NAMALWA (cell line): ENCODE measurements at regions not wholly inside any gene's neighbourhood (a gene's known extent, or its start where the extent isn't known, plus 50 kb on each side); places are given as distances from the start of the nearest gene placed in this dataset.

ENCODE experiments used
- DNase-seq: peaks from one replicate; pipeline ENCODE4 v3.0.0-alpha.2; 2015; ENCODE audit warnings: low spot score

DNA sequence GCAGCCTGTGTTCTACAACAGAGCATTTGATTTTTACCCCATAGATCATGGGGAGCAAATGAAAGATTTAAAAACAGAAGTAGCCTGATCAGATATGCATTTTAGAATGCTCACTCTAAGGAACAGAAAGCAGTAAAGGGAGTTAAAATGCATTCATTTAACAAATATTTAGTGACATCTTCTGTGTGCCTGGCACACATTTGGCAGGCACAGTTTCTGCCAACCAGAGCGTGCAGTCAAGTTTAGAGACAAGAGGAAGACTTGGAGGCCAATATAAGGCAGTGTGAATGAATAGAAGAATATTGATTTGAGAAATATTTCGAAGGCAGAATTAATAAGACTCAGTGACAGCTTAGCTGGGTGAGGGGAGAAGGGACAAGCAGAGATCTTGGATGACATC lies 210.1 kb downstream of the KDR start:
- DNase-seq, result no peak

DNA sequence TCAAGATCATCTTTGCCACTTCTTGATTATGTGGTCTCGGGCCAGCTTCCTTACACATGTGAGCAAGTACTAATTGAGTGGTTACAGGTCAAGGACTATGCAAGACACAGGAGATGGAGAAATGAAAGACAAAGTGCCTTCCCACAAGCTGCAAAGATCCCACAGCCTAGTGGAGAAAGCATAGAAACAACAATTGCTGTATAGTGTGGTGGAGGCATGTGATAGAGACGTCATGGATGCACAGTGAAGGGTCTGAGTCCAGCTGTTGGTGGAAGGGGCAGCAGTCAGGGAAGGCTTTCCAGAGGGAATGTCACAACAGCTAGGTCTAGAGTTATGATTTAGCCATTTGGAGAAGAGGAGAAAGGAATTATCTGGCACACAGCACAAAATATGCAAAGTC lies 210.6 kb downstream of the KDR start:
- DNase-seq, result no peak

DNA sequence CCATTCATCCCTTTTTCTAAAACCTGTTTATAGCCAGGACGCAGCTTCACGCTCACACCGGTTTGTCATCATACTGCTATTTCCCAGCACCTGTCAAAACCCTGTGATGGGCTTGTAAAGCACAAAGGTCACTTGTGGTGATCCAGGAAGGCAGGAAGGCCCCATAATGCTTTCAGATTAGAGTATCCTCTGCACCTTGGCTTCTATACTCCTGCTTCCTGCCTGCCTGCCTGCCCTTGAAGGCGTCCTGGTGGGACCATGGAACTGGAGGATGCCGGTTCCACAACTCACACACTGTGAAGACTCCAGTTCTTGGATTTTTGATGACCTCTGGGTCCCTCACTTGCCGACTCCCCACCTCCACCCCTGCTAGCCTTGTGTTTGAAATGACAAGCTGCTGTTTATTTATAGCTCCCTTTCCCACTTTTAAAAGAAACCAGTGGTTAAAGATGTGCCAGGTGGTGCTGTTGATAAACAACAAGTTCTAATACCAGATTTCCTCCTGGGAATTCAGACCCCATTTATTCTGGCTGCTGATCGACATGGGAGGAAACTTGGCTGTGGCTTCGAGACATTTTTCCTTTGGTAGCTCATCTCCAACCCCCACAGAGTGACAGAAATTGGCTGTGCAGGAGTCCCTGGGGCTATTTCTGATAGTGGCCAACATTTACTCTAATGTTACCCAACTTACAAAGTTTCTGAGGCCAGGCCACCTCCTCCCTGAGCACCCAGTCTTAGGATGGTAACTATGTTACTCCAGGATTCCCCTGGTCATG lies 211.5 kb downstream of the KDR start:
- no peak for DNase-seq

DNA sequence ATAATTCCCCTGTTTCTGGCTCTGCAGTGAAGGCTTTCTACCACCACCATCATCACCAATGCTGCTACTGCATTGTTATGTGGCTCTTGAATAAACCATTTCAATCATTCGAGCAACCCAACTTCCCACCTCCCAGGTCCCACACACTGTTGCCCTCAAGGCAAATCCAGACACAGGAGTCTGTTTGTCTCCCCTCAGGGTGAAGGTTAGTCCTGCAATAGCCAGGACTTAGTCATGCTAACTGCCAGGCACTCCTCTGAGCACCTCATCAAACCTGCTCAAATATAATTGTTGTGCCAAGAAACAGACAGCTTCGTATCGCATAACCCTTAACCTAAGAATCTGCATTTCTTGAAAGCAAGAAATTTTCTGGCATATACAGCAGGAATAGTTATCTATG lies 213.2 kb downstream of the KDR start:
- no peak for DNase-seq

DNA sequence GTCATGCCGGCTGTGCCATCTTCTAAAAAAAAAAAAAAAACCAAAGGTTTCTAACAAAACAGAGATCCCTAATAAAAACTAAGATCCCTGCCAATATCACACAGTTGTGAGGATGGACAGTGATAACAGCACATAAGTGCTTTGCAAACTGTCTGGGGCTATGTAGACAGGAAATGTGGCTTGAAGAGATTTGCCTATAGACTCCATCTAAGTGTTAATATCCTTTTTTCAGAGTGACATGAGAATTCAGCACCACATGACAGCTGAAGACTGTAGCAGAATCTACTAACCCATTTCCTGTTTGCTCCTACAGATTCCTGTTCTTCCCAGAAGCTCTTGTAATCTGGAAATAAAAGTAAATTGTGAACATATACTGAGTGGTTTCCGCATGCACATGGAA lies 215.4 kb downstream of the KDR start:
- no peak for DNase-seq

DNA sequence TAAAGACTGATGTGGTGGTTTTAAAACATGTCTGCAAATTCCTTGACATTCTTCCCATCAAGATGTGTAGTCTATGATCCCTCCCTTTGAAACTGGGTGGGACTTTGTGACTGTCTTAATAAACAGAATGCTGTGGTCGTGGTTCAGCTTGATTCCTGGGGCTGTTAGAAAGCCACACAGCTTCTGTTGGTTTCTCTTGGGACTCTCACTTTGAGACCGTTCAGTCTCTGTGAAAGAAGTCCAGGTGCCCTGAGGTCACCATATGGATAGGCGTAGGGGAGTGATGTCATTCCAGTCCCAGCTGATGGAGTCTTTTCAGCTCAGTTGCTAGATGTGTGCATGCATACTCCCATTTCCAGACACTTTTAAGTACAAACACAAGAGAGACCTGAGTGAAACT lies 216.6 kb downstream of the KDR start:
- no peak for DNase-seq

DNA sequence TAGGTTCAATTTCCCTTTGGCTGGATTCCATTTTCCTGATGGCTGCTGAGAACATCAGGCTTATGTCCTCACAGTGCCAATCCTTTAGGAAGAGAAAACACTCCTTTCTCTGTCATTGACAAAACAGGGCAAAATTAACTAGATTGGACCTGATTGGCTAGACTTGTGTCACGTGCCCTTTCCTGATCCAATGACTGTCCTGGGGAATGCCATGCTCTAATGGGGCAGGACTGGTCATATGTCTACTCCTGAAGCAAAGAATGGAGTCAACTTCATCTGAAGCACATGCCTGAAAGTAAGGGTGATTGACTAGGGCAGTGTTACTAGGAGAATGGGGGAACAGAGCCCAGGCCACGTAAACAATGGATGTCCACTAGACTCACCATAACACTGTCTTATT lies 220.4 kb downstream of the KDR start:
- DNase-seq, result no peak

DNA sequence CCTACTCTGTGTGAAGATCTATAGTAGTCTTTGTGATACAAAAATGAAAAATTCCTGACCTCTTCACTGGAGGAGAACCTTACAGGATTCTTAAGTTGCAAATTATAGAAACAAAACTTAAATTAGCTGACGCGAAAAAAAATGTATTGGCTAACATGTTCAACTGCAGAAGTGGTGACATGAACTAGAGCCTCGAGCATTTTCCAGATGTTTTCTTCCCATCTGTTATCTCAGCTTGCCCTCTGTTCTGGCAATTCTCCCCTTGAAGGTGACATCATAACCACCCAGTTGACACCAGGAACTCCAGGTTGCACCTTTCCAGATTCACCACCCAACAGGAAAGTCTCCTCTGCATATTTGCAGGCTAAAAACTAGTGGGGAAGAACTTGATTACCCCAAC lies 222.4 kb downstream of the KDR start:
- no peak for DNase-seq

DNA sequence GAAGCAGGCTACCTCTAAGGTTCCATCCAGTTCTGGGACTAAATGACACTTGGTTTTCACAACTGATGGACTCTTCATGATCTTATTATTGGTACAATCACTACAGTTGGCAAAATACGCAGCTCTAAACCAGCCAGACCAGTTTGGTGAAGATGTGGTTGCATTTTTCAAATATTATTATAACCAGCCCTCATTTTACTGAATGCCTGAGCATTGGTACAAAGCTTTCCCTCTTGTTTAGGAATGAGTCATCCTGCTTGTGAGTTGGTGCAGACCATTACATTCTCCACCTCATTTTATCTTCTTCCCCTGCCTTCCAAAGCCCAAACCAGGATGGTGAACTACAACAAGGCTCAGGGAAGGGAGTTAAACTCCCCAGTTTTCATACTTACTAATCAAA lies 223.1 kb downstream of the KDR start:
- DNase-seq, result no peak

DNA sequence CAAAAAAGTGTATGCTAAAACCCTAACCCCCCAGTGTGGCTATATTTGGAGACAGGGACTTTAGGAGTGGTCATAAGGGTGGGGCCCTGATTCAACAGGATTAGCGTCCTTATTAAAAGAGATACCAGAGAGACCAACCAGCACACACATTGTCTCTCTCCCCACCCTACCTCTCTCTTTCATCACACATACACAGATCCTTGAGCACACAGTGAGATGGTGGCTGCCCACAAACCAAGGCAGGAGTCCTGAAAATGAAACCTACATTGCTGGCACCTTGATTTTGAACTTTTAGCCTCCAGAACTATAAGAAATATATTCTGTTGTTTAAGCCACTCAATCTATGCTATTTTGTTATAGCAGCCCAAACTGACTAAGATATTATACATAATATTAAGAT lies 224.2 kb downstream of the KDR start:
- DNase-seq, result no peak

DNA sequence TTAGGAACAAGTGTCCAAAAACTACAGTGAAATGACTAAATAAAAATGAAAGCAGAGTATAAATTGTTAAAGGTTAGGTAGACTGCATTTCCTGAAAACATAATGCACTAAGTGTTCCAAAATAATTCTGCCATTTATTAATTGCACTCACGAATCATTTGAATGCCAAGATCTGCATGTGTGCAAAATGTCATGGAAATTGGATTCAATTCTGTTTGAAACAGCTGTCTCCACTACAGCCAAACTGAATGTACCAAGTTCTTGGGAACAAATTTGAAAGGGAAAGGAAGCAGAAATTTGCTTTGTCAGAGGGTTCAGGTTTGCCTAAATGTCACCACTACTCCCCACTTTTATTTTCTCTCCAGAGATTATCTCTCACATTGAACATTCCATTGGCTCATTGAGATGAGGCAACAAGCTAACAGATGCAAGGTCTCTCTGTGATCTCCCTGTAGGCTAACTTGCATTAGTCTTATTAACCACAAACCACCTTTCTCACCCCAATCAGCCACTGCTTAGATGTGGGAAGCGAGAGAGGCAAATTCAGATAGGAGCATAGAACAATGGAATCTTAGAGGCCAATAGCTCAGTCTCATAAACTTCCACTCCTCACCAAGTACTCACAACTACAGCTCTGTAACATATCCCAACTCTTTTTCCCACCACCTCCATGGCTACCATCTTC lies 226.6 kb downstream of the KDR start:
- no peak for DNase-seq

DNA sequence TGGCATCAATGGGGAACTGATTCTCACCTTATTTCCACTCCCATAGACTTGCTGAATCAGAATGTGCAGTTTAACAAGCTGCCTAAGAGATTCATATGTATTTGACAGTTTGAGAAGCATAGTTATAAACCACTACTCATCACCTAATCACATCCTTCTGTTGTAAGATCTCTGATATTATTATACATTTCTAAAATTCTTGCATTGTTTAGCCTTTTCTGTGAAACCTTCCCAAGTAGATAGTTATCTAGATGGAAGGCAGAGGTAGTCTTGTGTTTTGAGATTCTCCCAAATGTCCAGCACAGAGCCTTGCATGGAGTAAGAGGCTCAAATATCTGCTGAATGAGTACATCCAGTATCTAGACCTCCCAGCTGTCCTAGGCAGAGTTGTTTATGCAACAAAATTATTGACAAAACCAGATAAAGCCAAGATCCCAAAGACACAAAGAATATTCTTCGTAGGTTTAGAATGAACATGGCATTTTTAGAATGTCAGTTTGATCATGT lies 227.3 kb downstream of the KDR start:
- DNase-seq, result no peak

DNA sequence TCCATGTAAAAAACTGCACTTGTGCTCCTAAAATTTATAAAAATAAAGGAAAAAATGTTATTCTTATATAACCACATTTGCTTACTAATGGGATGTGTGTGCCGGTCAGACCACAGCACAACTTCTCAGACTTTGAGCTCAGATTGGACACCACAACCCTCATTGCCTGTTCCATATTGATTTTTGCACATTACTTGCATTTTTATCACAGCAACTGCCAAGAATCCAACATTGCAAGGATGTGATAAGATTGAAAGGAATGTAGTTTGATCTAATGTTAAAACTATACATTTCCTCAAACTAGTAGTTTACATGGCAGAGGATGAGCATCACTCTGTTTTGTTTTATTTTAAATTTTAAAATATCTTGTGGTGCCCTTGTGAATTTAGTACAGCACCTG lies 227.8 kb downstream of the KDR start:
- DNase-seq, result no peak

DNA sequence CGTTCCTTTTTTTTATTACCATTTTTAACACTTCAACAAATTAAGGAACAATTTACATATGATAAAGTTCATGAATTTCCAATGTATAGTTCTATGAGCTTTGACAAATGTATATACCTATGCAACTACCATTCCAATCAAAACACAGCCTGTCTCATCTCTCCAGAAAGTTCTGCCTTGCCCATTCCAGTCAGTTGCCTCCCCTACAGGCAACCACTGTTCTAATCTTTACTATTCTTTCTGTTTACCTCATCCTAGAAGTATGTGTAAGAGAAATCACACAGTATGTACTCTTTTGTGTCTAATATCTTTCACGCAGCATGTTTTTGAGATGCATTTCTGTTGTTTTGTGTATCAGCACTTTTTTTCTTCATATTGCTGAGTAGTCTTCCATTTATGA lies 224.9 kb downstream of the KIT start:
- DNase-seq, result no peak

DNA sequence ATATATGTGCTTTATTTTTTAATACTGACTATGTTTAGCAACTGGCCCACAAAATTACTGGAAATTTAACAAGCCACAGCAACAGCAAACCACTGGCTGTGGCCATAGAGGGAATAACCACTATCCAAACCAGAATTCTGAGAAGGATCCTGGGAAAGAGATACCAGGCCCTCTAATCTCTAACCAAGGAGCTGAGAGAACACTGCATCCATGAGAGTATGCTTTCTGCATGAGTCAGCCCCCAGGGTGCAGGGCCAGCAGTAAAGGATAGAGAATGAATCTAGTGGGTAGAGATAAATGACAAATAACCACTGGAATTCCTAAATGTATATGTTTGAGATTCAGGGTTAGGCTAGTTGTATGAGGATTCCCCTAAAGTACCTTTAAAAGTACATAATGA lies 221.8 kb downstream of the KIT start:
- no peak for DNase-seq

DNA sequence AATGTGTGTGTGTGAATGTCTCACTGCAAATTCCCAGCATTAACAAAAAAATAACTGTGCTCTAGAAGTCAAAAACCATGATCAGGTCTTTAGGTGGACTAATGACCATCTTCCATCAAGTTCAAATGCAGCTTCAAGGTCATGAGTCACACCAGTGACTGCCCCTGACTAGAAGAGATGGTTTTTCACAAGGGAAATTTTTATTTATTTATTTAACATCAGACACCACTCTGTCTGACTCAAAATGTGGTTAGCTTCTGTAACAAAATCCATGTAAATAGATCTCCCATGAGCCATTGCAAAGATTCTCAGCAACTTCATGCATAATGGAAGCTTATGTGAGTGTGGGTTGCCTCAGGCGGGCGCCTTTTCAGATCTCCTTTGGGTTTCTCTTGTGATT lies 219.2 kb downstream of the KIT start:
- DNase-seq, result no peak

DNA sequence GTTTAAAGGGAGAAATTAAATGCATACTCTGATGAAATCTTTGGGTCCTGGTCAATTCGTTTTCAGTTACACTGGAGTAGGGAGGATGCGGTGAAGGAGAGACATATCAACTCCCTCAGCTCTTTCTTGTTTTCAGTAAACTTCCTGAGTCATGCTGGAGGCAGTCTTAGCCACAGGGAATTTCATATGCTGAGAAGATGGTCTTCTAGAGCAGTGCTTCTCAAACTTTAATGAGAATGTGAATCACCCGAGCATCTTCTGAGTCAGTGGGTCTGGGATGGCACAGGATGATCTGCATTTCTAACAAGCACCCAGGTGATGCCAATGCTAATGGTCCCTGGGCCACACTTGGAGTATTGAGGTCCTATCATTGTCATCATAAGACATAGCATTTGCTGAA lies 214.5 kb downstream of the KIT start:
- DNase-seq, result no peak

DNA sequence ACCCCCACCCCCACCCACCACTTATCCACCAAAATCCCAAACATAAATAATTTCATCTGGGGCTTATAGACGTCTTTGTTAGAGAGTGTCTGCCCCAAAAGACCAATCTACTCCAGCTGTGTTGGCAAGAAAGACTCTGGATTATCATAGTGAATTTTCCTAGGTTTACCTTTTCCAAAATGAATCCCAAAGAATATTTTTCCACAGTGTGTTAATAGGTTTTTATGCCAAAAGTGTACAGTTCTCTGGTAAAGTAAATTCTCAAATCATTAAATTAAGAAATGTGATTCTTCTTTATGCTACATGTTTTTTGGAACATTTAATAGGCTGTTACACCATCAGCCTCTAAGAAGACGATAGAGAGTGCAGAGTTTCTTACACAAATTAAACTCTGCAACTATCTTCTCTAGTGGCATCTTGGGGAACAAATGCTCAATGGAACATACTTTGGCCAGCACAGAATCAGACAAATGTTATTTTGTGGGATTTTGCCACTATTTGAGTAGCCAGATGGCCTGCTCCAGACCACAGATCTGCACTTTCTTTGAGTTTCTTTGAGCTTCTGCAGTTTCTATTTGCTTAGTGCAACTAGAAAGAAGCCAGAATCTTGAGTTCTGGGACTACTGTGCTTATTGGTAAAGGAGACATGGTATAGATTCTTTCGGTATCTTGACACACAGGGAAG lies 206.0 kb downstream of the KIT start:
- DNase-seq, result no peak

DNA sequence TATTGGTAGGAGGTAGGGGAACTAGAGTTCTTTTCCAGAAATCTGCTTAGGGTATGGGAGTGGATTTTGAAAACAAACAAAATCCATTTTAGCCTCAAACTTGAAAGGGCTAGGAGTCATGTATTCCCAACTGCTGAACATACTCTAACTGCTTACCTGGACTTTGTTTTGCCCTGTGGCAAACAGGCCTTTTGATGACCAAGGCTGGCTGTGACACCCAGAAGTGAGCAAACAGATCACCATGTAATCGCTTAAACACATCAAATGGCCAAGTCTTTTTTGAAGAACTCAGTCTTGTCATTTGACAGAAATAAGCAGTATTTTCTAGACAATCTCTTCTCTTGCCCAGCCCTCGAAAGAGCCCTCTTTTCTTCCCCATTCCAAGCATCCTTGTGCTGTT lies 203.4 kb downstream of the KIT start:
- DNase-seq, result no peak

DNA sequence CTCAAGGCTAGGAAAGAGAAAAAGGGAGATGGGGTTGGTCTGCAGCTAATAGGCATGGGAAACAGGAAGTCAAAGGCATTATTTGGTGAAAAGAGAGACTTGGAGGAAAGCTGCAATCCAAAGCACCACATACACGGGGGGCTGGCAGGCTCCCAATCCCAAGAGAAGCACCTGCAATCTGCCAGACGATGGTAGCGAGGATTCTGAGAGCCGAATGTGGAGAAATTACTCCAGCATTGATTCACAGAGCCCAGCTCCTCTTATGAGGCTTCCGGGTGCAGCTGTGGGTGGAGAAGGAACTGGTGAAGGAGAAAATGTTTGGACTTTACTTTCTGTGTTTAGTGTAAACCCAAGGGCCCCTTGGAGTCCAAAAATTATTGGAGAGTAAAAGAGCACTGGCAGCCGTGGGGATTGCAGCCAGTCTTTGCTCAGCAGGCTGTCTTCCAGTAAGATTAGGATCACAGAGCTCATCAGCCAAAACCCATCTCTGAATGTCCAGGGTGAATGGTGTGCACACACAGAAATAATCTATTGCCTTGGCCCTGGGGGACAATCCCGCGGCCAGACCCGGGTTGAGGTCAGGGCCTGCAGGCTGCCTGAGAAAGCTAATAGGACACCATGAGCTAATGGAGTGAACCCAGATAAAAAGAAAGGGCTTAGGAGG lies 197.6 kb downstream of the KIT start:
- no peak for DNase-seq

DNA sequence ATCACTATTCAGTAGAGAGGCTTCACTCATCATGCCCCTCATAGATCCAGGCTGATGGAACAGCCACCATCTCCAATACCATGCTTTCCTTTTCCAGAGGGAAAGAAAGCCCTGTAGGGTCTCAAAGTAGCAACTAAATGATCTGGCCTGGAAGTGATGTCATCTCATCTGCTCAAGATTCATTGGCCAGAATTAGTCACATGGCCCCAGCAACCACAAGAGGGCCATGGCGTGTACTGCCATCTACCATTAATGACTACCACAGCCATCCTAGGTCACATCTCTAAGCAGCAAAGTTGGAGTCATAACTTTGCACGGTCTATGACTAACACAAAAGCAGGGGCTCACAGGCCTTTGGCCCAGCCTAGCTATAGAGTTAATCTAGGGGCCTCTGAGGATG lies 194.8 kb downstream of the KIT start:
- DNase-seq, result peak; percentile 12

DNA sequence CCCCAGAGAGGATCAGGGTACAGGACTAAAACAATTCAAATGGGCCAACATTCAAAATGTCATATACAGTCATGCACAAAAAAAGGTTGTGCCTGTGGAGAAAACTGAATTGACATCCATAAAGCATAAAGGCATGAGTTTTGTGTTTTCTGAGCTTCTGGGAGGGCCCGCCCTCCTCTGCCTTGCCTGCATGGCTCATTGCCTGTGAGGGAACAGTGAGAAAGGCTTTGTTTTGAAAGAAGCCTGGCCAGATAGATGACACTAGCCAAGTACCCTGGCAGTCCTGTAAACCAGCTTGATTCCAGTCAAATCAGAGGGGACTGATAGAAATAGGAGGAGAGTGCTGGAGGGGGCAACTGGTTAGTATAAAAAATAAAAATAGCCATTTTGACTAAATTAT lies 194.3 kb downstream of the KIT start:
- no peak for DNase-seq

DNA sequence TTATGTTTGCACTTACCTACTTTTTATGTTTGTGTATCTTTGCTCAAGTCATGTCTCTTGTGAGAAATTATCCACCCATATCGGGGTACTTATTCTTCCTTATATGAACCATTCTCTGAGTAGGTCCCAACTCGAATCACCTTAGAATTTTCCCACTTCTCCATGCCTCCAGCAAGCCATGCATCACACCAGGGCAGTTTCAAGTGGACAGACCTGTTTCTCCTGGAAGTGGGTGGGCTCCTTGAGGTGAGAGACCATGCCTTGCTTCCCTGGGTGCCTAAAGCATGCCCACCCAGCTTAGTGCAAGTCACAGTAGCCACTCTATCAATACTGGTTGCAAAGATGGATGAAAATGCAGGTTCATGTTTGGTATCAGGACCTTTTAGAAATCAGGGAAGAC lies 187.2 kb downstream of the KIT start:
- DNase-seq, result no peak
